ENCODE measurements at regions not wholly inside any gene's neighbourhood (a gene's known extent, or its start where the extent isn't known, plus 50 kb on each side); places are given as distances from the start of the nearest gene placed in this dataset.
A peak's percentile ranks its signal among the peaks of the same experiment; 100 is the strongest.
"Not testable (repeated sequence)": the region's sequence is repeated elsewhere in the genome, so short reads cannot be mapped to it uniquely, and the experiment has no call there.

GRCh38 chr15:20227119-20227853 is 314.3 kb downstream of the GOLGA6L6 start:
- not testable (repeated sequence) for DNase-seq

GRCh38 chr15:20226531-20226930 is 315.1 kb downstream of the GOLGA6L6 start:
- not testable (repeated sequence) for DNase-seq

- not testable (repeated sequence) for DNase-seq
Observed at GRCh38 chr15:20221063-20221462, 320.5 kb downstream of the GOLGA6L6 start.

GRCh38 chr15:20219171-20219570 is 322.4 kb downstream of the GOLGA6L6 start:
- not testable (repeated sequence) for DNase-seq

- not testable (repeated sequence) for DNase-seq
Observed at GRCh38 chr15:20215700-20216099, 325.9 kb downstream of the GOLGA6L6 start.

GRCh38 chr15:20214101-20214500 is 327.5 kb downstream of the GOLGA6L6 start:
- DNase-seq = not testable (repeated sequence)

GRCh38 chr15:20211508-20211907 is 330.1 kb downstream of the GOLGA6L6 start:
- DNase-seq = not testable (repeated sequence)

- DNase-seq = not testable (repeated sequence)
Observed at GRCh38 chr15:20209973-20210372, 331.6 kb downstream of the GOLGA6L6 start.

GRCh38 chr15:20207607-20208006 is 334.0 kb downstream of the GOLGA6L6 start:
- not testable (repeated sequence) for DNase-seq

GRCh38 chr15:20207198-20207597 is 334.4 kb downstream of the GOLGA6L6 start:
- DNase-seq = not testable (repeated sequence)

- DNase-seq = not testable (repeated sequence)
Observed at GRCh38 chr15:20204177-20204866, 337.3 kb downstream of the GOLGA6L6 start.

GRCh38 chr15:20203649-20204150 is 337.9 kb downstream of the GOLGA6L6 start:
- not testable (repeated sequence) for DNase-seq

GRCh38 chr15:20194591-20195198 is 346.9 kb downstream of the GOLGA6L6 start:
- not testable (repeated sequence) for DNase-seq

- DNase-seq = peak; percentile 72
Observed at GRCh38 chr15:20192982-20193929, 348.3 kb downstream of the GOLGA6L6 start.

GRCh38 chr15:20191508-20192125 is 350.0 kb downstream of the GOLGA6L6 start:
- DNase-seq = not testable (repeated sequence)

GRCh38 chr15:20188611-20189010 is 353.0 kb downstream of the GOLGA6L6 start:
- DNase-seq = not testable (repeated sequence)

- not testable (repeated sequence) for DNase-seq
Observed at GRCh38 chr15:20187370-20188355, 353.9 kb downstream of the GOLGA6L6 start.

GRCh38 chr15:20184879-20185278 is 356.7 kb downstream of the GOLGA6L6 start:
- DNase-seq = not testable (repeated sequence)

- DNase-seq = not testable (repeated sequence)
Observed at GRCh38 chr15:20168221-20168620, 373.4 kb downstream of the GOLGA6L6 start.

- not testable (repeated sequence) for DNase-seq
Observed at GRCh38 chr15:20153528-20153927, 388.1 kb downstream of the GOLGA6L6 start.

Data from activated CD4-positive, alpha-beta T cell treated with anti-CD3 and anti-CD28 coated beads for 48 hours (primary cell).